ENCODE measurements at regions not wholly inside any gene's neighbourhood (a gene's known extent, or its start where the extent isn't known, plus 50 kb on each side); places are given as distances from the start of the nearest gene placed in this dataset.

DNA sequence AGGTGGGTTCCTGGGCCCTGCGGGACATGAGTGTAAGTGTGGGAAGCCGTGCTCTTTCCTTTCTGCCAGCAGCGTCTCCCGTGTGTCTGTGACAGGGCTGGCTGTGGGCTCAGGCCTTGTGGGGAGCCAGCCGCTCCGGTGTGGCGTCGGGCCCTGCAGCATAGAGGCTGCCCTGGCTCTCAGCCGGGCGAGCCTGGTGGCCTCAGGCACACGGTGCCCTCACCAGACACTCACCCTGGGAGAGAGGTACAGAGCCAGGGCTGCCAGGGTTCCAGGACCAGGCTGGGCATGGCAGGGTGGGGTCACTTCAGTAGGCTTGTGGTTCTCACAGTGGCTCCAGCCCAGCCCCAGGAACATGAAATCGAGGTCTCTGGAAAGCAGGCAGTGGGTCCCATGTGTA, 324.8 kb downstream of the TEX29 start:
- TF ChIP-seq, protein P1, sequence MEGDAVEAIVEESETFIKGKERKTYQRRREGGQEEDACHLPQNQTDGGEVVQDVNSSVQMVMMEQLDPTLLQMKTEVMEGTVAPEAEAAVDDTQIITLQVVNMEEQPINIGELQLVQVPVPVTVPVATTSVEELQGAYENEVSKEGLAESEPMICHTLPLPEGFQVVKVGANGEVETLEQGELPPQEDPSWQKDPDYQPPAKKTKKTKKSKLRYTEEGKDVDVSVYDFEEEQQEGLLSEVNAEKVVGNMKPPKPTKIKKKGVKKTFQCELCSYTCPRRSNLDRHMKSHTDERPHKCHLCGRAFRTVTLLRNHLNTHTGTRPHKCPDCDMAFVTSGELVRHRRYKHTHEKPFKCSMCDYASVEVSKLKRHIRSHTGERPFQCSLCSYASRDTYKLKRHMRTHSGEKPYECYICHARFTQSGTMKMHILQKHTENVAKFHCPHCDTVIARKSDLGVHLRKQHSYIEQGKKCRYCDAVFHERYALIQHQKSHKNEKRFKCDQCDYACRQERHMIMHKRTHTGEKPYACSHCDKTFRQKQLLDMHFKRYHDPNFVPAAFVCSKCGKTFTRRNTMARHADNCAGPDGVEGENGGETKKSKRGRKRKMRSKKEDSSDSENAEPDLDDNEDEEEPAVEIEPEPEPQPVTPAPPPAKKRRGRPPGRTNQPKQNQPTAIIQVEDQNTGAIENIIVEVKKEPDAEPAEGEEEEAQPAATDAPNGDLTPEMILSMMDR (IDR thresholded peaks at IDR 0.05): no peak

DNA sequence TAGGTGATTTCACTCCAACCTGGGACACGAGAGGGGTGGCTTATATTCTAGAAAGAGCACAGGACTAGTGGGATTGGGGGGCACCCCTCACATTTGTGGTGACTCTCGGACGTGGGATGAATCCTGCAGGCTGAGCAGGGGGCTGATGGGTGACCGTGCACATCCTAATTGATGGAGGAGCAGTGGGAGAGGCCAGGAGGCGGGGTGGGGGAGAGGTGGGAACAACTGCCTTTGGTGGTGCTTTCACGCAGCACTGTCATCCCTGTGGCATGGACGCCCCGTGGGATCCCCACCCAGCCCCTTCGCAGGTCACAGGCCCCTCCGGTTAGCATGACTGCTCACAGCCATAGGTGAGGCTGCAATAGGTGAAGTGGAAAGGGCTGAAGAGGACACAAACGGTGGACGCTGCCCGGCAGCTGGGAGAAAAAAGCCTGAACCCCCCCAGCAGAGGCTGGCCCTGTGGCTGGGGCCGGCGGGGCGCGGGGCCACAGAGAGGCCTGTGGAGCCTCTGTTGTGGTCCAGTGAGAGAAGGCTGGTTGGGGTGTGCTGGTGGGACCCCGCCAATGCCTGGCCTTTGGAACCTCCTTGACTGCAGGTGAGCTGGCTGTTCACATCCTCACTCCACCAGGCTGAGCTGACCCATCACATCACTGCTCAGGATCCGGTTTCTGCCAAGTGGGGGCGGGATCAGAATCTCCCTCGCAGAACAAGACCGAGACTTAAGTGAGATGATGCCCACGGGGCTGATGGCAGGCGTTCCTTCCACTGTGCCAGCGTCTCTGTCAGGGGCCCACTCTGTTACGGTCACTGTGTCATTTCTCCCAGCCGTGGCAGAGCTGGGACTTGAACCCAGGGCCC, 325.4 kb downstream of the TEX29 start:
- TF ChIP-seq, protein P1 (IDR thresholded peaks at IDR 0.05): no peak

DNA sequence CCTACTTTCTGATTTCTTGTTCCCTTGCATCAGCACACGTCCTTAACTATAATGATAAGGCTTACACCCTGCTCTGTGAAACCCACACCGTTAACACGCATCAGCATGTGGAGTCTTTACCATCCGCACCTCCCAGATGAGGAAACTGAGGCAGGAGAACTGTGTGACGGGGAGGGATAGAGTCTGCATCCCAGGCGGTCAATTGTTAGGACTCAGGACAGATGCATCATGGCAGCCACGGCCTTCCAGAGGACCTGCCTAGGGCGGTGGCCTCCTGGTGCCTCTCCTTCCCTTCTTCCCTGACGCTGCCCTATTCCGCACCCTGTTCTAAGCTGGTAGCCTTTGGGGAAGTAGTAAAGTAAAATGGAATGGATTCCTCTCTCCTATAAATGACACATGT, 326.0 kb downstream of the TEX29 start:
- TF ChIP-seq, protein P1 (IDR thresholded peaks at IDR 0.05): no peak

DNA sequence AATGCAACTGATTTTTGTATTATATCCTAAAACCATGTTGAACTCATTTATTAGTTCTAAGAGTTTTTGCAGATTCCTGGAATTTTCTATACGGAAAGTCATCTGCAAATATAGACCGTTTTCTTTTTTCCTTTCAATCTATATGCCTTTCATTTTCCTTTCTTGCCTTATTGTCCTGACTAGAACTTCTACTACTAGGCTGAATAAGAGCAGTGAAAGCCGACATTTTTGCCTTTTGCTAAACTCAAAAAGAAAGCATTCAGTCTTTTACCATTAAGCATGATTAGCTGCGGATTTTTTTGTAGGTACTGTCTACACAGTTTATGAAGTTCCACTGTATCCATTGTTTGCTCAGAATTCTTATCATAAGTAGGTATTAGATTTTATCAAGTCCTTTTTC, 328.4 kb downstream of the TEX29 start:
- TF ChIP-seq, protein P1 (IDR thresholded peaks at IDR 0.05): no peak

DNA sequence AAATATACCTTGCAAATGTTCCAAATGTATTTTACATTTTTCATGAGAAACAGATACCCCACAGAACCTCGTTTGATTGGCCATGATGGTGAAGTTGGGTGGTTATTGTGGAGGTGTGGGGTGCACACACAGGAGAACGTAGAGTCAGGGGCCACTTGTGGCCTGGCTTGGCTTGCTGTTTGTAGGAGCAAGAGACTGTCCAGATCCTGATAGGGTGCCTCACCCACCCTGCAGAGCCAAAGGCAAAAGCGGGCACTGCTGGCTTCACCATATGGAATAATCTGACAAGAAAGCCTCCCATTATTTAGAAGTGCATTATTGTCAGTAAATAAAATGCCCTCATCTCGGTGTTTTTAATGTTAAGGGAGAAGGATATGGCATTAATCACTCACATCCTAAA, 330.2 kb downstream of the TEX29 start:
- TF ChIP-seq, protein P1 (IDR thresholded peaks at IDR 0.05): no peak

DNA sequence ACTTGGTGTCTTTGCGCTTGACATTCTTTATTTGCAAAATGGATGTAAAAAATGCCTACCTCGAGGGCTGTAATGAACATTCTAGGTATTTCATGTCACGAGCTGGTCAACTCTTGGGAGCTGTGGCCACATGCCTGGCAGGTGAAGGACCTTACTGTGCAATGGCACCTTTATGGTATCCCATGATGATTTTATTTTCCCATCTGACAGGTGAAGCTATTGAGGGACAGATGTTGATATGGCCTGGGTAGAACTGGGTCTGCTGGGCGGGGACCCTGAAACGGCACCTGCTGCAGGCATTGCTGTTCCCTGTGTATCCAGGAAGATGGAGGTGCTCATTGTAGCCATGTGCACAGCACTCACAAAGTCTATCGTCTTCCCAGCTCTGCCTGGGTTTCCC, 332.2 kb downstream of the TEX29 start:
- TF ChIP-seq, protein P1 (IDR thresholded peaks at IDR 0.05): no peak

DNA sequence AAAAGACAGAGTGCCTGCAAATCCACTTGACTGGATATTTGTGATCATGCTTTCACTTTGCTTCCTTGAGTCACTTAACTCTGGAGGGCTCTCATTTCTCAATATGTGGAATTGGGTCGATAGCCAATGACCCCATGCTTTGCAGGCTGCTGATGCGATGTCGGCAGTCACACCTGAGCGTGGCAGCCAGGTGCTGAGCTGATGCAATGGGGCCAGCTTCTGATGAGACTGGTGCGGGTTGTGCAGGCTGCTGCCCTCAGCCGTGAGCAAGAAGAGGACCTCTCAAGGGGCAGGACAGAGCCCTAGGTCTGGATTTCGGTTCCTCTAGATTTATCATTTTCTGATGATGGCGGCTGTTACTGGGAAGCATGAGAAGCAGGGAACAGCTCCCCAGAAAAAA, 334.1 kb downstream of the TEX29 start:
- TF ChIP-seq, protein P1 (IDR thresholded peaks at IDR 0.05): no peak
